HG03571 (cell line): ENCODE measurements at regions not wholly inside any gene's neighbourhood (a gene's known extent, or its start where the extent isn't known, plus 50 kb on each side); places are given as distances from the start of the nearest gene placed in this dataset.

Experiments used
- ATAC-seq: cut with Tn5 transposase; IDR thresholded peaks from one replicate; pipeline ENCODE4 v1.9.1; 2021; ENCODE audit not compliant: unreplicated experiment

GRCh38 chr14:85402569-85403162 lies 127.3 kb upstream of the FLRT2 start:
- no peak for ATAC-seq

DNA sequence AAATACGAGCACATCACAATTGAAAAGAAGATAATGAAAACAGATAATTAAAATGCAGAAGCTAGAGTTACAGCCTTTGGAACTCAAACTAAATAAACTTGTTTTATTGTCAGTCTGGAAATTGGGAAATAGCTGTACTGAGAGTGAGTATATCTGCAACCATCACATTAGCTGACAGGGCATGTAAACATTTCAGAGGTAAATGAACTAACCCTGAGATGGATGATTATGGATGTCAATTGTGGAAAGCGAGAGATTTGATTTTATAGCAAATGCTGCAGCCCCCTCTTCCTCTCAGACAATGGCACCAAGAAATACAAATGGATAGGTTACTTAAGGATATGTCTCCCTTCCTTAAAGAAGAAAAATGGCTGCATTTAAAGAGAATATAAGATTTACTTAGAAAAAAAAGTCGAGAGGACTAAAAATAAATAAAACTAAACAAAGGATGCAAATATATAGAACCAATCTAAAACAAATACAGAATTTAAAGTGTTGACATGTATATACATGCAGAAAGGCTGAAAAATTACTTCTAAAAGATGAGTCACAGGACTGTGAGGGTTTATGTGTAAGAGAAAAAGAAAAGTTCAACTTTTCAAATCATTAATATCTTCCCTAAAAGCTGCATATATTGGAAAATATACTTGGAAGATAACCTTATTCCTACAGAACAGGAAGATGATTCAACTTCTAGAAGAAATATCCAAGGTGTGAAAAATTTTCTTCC lies 120.3 kb upstream of the FLRT2 start:
- no peak for ATAC-seq

DNA sequence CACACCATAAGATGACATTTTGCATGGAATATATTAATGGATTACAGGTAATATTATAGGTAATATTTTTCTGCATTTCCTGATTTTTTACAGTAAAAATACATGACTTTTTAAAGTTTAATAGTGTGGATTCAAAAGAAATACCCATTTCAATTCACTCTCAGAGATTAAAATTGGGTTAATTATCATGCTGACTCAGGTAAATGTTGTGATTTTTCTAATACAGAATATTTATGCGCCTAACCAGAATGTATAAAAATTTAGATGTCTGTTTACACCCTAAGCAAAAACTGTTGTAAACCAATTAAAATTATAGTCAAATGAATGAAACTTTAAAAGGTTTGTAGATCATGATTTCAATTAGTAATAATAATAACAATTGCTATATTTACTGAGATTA lies 117.2 kb upstream of the FLRT2 start:
- ATAC-seq = no peak

- no peak for ATAC-seq
These were observed 116.0 kb upstream of the FLRT2 start for GRCh38 chr14:85413836-85414526.

- no peak for ATAC-seq
These were observed 114.8 kb upstream of the FLRT2 start for GRCh38 chr14:85415015-85415712.

DNA sequence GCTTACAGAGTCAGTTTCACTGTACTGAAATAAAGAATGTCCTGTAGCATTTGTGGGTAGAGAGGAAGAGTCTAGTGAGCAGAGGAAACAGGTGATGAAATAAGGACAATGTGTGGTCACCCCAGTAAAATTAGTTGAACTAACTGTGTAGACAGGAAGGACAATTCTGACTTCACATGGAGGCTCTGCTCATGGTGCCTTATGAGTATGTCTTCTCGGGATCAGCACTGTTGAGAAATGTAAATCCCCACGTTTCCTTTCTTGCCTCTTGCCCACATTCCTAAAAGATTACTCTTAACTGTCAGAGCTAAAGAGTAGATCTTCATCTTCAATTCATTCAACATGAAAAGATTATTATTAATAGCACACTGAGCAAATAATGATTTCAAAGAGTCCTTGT lies 113.2 kb upstream of the FLRT2 start:
- ATAC-seq = no peak

DNA sequence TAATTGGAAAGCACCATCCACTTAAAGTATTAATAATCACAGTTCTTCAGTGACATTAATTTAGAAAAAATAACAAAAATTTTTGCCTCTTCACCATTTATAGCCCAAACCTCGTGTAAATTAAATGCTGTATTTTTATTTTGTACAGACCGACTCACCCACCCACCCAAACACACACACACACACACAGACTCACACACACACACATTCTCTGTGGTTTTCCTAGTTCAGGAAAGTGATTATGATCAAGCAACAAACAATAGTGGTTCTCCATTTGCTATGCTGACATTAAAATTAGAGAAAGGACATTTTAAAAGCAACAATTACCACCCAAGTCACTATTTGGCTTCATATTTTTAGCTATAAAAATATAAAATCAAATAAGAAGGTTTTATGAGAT lies 112.5 kb upstream of the FLRT2 start:
- ATAC-seq = no peak

- no peak for ATAC-seq
These were observed 111.2 kb upstream of the FLRT2 start for GRCh38 chr14:85418721-85419120.

- ATAC-seq = no peak
These were observed 109.7 kb upstream of the FLRT2 start for GRCh38 chr14:85420278-85420677.

DNA sequence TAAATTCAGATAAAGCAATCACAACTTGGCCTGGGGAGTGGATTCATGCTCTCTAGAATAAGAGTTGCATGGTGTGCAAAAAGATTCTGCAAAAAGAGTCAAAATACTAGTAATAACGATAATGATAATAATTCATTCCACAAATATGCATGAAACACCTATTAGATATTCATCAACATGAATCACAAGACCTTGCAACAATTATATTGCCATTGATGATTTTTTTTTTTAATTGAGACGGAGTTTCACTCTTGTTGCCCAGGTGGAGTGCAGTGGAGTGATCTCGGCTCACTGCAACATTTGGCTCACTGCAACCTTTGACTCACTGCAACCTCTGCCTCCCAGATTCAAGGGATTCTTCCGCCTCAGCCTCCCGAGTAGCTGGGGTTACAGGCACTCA lies 109.2 kb upstream of the FLRT2 start:
- no peak for ATAC-seq

GRCh38 chr14:85421186-85421877 lies 108.6 kb upstream of the FLRT2 start:
- ATAC-seq = no peak

DNA sequence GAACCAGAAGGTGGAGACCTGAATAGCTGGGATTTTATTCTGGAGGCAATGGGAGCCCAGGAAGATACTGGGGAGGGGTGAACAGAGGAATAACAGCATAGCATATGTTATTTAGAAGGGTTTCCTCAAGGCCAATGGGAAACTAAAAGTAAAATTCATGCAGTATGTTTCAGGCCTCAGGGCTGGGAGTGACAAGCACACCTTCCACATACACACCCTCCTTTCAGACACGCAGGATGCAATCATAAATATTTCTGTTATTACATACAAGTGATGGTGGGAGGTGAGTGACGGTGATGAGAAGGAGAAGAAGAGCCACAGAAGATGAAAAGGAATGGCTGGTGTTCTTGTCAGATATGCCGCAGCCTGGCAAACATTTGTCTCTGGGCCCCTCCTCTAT lies 106.1 kb upstream of the FLRT2 start:
- ATAC-seq = no peak

DNA sequence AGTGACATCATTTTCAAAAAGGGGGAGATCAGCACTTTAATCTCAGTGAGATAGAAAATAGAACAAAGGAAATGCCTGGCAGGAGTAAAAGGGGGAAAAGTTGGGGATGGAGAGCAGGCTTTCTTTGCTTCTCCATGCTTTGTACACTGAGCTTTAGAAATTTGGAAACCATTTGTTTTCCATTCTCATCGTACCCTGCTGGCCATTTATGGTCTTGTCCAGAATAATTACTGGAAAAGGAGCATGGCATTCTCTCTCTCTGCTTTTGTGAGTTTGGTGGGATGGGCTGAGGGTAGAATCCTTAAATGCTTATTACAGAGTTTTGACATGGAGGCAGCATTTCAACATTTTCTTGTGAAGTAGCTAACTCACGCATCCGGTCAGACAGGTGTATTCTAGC lies 104.4 kb upstream of the FLRT2 start:
- no peak for ATAC-seq

GRCh38 chr14:85426068-85426935 lies 103.6 kb upstream of the FLRT2 start:
- ATAC-seq = no peak

DNA sequence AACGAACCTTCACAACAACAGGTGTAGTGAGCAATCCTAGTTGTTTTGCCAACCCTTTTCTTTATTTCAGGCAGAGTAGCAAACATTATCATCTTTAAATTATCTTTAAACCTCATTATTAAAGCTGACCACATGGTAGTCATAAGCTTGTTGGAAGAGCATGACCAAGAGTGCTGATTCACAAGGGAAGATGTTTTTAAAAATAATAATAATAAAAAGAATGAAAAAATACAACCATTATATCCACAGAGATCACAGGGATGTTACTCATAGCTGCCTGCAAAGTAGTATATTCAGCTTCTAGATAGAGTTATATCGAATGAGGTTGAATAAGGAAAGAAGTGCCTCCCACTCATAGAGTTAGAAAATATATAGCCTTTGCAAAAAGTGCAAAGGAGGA lies 101.0 kb upstream of the FLRT2 start:
- no peak for ATAC-seq

GRCh38 chr14:85437148-85437547 lies 92.8 kb upstream of the FLRT2 start:
- no peak for ATAC-seq

- ATAC-seq = no peak
These were observed 91.9 kb upstream of the FLRT2 start for GRCh38 chr14:85438001-85438400.

GRCh38 chr14:85438481-85438942 lies 91.4 kb upstream of the FLRT2 start:
- ATAC-seq = no peak

DNA sequence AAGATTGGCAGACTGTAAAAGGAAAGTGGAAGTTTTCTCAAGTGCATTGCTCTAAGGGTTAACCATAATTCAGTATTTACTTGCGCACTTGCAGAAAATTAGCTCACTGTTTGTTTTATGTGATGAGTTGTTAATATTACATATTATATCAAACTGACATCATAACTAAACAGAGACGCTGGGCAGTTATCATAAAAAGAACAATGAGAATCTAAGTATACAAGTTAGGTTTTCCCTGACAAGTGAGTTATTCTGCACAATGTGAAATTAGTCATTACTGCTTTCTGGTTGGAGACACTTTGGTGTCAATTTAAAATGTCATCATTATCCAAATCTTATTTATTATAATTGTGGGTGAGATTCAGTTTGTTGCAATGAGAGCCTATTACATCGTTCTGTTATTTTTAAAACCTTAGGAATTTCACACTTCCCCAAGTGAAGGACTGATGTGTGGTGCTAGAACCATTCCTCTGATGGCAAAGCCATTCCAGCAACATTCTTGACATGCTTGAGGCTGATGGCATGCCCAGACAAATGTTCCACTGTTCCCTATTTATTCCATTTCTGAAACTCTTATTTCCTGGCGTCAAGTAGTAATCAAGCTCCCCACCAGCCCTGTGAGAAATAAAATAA lies 90.1 kb upstream of the FLRT2 start:
- ATAC-seq = no peak
